Fibroblast of the aortic adventitia (primary cell): ENCODE measurements at regions not wholly inside any gene's neighbourhood (a gene's known extent, or its start where the extent isn't known, plus 50 kb on each side); places are given as distances from the start of the nearest gene placed in this dataset.

Experiments
- DNase-seq: peaks from one replicate; pipeline ENCODE4 v3.0.0-alpha.2; 2010; ENCODE audit warnings: low read depth
- H3K4me3 ChIP-seq: 2 replicates; pipeline ENCODE4 v1.5.1; 2011; ENCODE audit warnings: low read depth, mild to moderate bottlenecking, control low read depth, low read length, moderate library complexity
- CTCF ChIP-seq: IDR thresholded peaks from 2 replicates; pipeline ENCODE4 v1.5.1; 2011; ENCODE audit warnings: mild to moderate bottlenecking, low read length, control low read depth, inconsistent platforms; ENCODE audit not compliant: insufficient read depth

- H3K4me3 ChIP-seq, result no peak overlapping the region
- TF ChIP-seq CTCF, result no peak
- DNase-seq, result peak; percentile 68
Measured at GRCh38 chr9:13728917-13729811, 449.7 kb upstream of the MPDZ start.

GRCh38 chr9:13728131-13728530 lies 448.6 kb upstream of the MPDZ start:
- no peak overlapping the region for H3K4me3 ChIP-seq
- DNase-seq, result no peak
- no peak for TF ChIP-seq CTCF

- no peak overlapping the region for H3K4me3 ChIP-seq
- no peak for TF ChIP-seq CTCF
- no peak for DNase-seq
Measured at GRCh38 chr9:13726746-13727145, 447.3 kb upstream of the MPDZ start.

- DNase-seq, result no peak
- H3K4me3 ChIP-seq, result no peak overlapping the region
- no peak for TF ChIP-seq CTCF
Measured at GRCh38 chr9:13725516-13725915, 446.0 kb upstream of the MPDZ start.

- no peak for TF ChIP-seq CTCF
- H3K4me3 ChIP-seq, result no peak overlapping the region
- DNase-seq, result peak; percentile 76
Measured at GRCh38 chr9:13721481-13722235, 442.2 kb upstream of the MPDZ start.

- peak; percentile 84 for DNase-seq
- no peak for TF ChIP-seq CTCF
- H3K4me3 ChIP-seq, result no peak overlapping the region
Measured at GRCh38 chr9:13719981-13720676, 440.6 kb upstream of the MPDZ start.
